CD14-positive monocyte (primary cell): ENCODE measurements at regions not wholly inside any gene's neighbourhood (a gene's known extent, or its start where the extent isn't known, plus 50 kb on each side); places are given as distances from the start of the nearest gene placed in this dataset.

Experiments
- DNase-seq, 3 donors: peaks; one replicate each; pipeline ENCODE4 v3.0.0-alpha.2; 2011 to 2022
- H2AFZ ChIP-seq: 2 replicates; pipeline ENCODE4 v1.6.0; 2012; ENCODE audit warnings: mild to moderate bottlenecking, low read depth, low read length, inconsistent platforms; ENCODE audit not compliant: insufficient read depth, poor library complexity, severe bottlenecking
- H3K27ac ChIP-seq, 2 donors: 1 replicate in 1 of 2; 2 replicates in 1 of 2; pipeline ENCODE4 v1.5.1; 2012 to 2013; ENCODE audit warnings: low read length in 2 of 2, control low read depth in 1 of 2, inconsistent platforms in 1 of 2, low read depth in 1 of 2, mild to moderate bottlenecking in 1 of 2
- H3K27me3 ChIP-seq, 2 donors: one replicate each; pipeline versions ENCODE4 v1.6.0 to v1.6.1; 2011 to 2013; ENCODE audit warnings: low read length in 2 of 2; ENCODE audit not compliant: control insufficient read depth in 2 of 2, insufficient read depth in 2 of 2
- H3K36me3 ChIP-seq, 2 donors: replicated peaks in 1 of 2; 1 replicate in 1 of 2; 2 replicates in 1 of 2; pipeline versions ENCODE4 v1.5.1 to v1.6.1; 2012 to 2013; ENCODE audit warnings: low read length in 2 of 2, control low read depth in 1 of 2, inconsistent platforms in 1 of 2, mild to moderate bottlenecking in 1 of 2; ENCODE audit not compliant: insufficient read depth in 2 of 2, control insufficient read depth in 1 of 2
- H3K4me1 ChIP-seq, 2 donors: 1 replicate in 1 of 2; 2 replicates in 1 of 2; pipeline versions ENCODE4 v1.5.1 to v1.6.1; 2012 to 2013; ENCODE audit warnings: low read length in 2 of 2, control low read depth in 1 of 2, inconsistent platforms in 1 of 2, mild to moderate bottlenecking in 1 of 2, moderate library complexity in 1 of 2; ENCODE audit not compliant: insufficient read depth in 2 of 2, control insufficient read depth in 1 of 2
- H3K4me2 ChIP-seq: replicated peaks from 2 replicates; pipeline ENCODE3; 2012; ENCODE audit warnings: low read length, moderate library complexity, mild to moderate bottlenecking; ENCODE audit not compliant: poor library complexity, severe bottlenecking; ENCODE audit errors: extremely low read depth
- H3K4me3 ChIP-seq, 3 experiments: fragments of 200-600 bp in 1 of 3; sonication (generic) in 1 of 3; replicated peaks in 1 of 3; 1 replicate in 2 of 3; 2 replicates in 1 of 3; pipeline ENCODE4 v1.5.1; 2011 to 2013; ENCODE audit warnings: low read length in 3 of 3, mild to moderate bottlenecking in 3 of 3, control low read depth in 2 of 3, low read depth in 2 of 3, inconsistent platforms in 1 of 3, moderate library complexity in 1 of 3
- H3K79me2 ChIP-seq: 2 replicates; pipeline ENCODE4 v1.6.0; 2012; ENCODE audit warnings: mild to moderate bottlenecking, control low read depth, inconsistent platforms, low read length, moderate library complexity; ENCODE audit not compliant: insufficient read depth
- H3K9ac ChIP-seq: 2 replicates; pipeline ENCODE4 v1.6.0; 2017; ENCODE audit warnings: low read length, mild to moderate bottlenecking; ENCODE audit not compliant: insufficient read depth, poor library complexity, severe bottlenecking
- H3K9me3 ChIP-seq, 2 donors: replicated peaks in 1 of 2; 1 replicate in 1 of 2; 2 replicates in 1 of 2; pipeline versions ENCODE4 v1.5.1 to v1.6.1; 2012 to 2013; ENCODE audit warnings: low read length in 2 of 2, control low read depth in 1 of 2; ENCODE audit not compliant: control insufficient read depth in 1 of 2, insufficient read depth in 1 of 2
- H4K20me1 ChIP-seq: 2 replicates; pipeline ENCODE4 v1.6.0; 2012; ENCODE audit warnings: mild to moderate bottlenecking, low read length, control low read depth, moderate library complexity; ENCODE audit not compliant: insufficient read depth
- H3K27ac Mint-ChIP-seq, 7 donors: one replicate each; pipeline ENCODE4 v1.8.0; 2020; ENCODE audit warnings: mild to moderate bottlenecking in 7 of 7, mixed read lengths in 7 of 7, moderate library complexity in 6 of 7, inconsistent platforms in 2 of 7
- H3K27me3 Mint-ChIP-seq, 3 donors: one replicate each; pipeline ENCODE4 v1.8.0; 2021 to 2022; ENCODE audit warnings: low read depth in 3 of 3, mild to moderate bottlenecking in 3 of 3, mixed read lengths in 3 of 3, moderate library complexity in 3 of 3, inconsistent platforms in 1 of 3
- H3K36me3 Mint-ChIP-seq, 2 donors: one replicate each; pipeline ENCODE4 v1.8.0; 2020; ENCODE audit warnings: mixed read lengths in 2 of 2, inconsistent platforms in 1 of 2, mild to moderate bottlenecking in 1 of 2
- H3K4me1 Mint-ChIP-seq: one replicate; pipeline ENCODE4 v1.8.0; 2020; ENCODE audit warnings: mild to moderate bottlenecking, mixed read lengths
- H3K4me3 Mint-ChIP-seq, 2 donors: one replicate each; pipeline ENCODE4 v1.8.0; 2020; ENCODE audit warnings: mild to moderate bottlenecking in 2 of 2, mixed read lengths in 2 of 2, moderate library complexity in 1 of 2
- H3K9me3 Mint-ChIP-seq, 7 donors: one replicate each; pipeline ENCODE4 v1.8.0; 2020 to 2022; ENCODE audit warnings: mixed read lengths in 7 of 7, mild to moderate bottlenecking in 6 of 7, moderate library complexity in 6 of 7, inconsistent platforms in 2 of 7
- WGBS: methylation state at CpG from one replicate; pipeline ENCODE4 v1.1.5; 2013; ENCODE audit warnings: missing lambda C conversion rate; ENCODE audit not compliant: insufficient coverage; 5-methylcytosine and 5-hydroxymethylcytosine counted together
- intact Hi-C, 2 donors: fragments of 100-400 bp; cut with micrococcal nuclease; formaldehyde crosslinking; loops; one replicate each; pipeline versions ENCODE4 v1.15.0 to v1.15.1; 2023
- TF ChIP-seq, protein P1 (sequence below): fragments of 200-600 bp; IDR thresholded peaks from one replicate; pipeline ENCODE4 v1.8.0; 2022; ENCODE audit warnings: antibody characterized with exemption, mild to moderate bottlenecking

DNA sequence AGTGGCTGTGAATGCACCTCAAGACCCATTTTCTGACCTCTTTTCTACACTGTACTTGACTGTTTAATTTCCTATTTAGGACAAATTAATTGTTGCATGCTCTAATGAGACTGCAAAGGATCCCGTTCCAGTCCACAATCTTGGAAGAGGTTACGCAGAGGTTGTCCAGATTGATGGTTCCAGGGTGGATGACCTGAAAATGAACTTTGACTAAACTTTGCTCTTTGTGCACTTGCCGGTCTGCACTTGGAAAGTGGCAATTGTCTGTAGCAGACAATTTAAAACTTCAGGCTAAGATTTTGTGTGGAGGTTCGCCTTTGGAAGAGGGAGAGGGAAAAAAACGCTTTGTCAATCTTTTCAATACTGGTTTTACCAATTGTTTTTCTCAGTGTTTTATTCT lies 267.8 kb downstream of the TMEM161B start:
- H2AFZ ChIP-seq: no peak overlapping the region
- no peaks in the 10 kb centered on the region for H3K36me3 ChIP-seq
- Mint-ChIP-seq H3K4me3 (no peak overlapping the region), H3K27ac (no peak overlapping the region), H3K27me3 (no peaks in the 10 kb centered on the region), H3K36me3 (no peaks in the 10 kb centered on the region), H3K4me1 (no peaks in the 10 kb centered on the region), H3K9me3 (peaks cover 0 to 16% (median 6%) of the 10 kb centered on the region in 7 donors)
- no peak overlapping the region for H3K4me2 ChIP-seq
- no peaks in the 10 kb centered on the region for H3K27me3 ChIP-seq
- H3K27ac ChIP-seq: no peak overlapping the region
- WGBS: 100% methylated on average over 2 of the region's 5 CpGs
- intact Hi-C loops: no loop called here
- H4K20me1 ChIP-seq: no peaks in the 10 kb centered on the region
- no peak overlapping the region for H3K9ac ChIP-seq
- H3K9me3 ChIP-seq: peaks cover 0 to 6% of the 10 kb centered on the region in 2 donors
- TF ChIP-seq, protein P1, sequence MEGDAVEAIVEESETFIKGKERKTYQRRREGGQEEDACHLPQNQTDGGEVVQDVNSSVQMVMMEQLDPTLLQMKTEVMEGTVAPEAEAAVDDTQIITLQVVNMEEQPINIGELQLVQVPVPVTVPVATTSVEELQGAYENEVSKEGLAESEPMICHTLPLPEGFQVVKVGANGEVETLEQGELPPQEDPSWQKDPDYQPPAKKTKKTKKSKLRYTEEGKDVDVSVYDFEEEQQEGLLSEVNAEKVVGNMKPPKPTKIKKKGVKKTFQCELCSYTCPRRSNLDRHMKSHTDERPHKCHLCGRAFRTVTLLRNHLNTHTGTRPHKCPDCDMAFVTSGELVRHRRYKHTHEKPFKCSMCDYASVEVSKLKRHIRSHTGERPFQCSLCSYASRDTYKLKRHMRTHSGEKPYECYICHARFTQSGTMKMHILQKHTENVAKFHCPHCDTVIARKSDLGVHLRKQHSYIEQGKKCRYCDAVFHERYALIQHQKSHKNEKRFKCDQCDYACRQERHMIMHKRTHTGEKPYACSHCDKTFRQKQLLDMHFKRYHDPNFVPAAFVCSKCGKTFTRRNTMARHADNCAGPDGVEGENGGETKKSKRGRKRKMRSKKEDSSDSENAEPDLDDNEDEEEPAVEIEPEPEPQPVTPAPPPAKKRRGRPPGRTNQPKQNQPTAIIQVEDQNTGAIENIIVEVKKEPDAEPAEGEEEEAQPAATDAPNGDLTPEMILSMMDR: no peak
- DNase-seq: no peak
- H3K79me2 ChIP-seq: no peaks in the 10 kb centered on the region
- no peak overlapping the region for H3K4me3 ChIP-seq
- no peaks in the 10 kb centered on the region for H3K4me1 ChIP-seq

DNA sequence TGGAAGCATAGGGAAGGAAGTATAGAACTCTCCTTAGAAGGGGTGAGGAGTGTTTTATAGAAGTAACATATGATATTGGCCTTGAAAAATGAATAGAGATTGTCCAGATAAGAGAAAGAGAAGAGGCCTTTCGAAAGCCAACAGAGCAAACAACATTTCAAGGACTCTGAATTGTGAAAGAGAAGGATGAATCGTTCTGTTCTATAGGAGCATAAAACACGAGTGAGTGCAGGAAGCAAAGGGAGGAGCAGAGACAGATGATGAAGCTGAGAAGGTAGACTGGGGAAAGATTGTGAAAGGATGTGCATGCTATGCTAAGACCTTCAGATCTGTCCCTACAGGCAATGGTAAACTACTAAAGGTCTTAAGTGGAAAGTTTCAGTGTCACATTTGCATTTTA lies 271.0 kb downstream of the TMEM161B start:
- no peak overlapping the region for H3K4me3 Mint-ChIP-seq
- intact Hi-C loops: no loop called here
- Histone ChIP-seq H3K4me2 (no peak overlapping the region), H4K20me1 (no peaks in the 10 kb centered on the region), H2AFZ (no peak overlapping the region), H3K9ac (no peak overlapping the region), H3K9me3 (peaks cover 0 to 3% of the 10 kb centered on the region in 2 donors), H3K4me1 (no peaks in the 10 kb centered on the region), H3K4me3 (no peak overlapping the region), H3K27me3 (no peaks in the 10 kb centered on the region), H3K79me2 (no peaks in the 10 kb centered on the region), H3K27ac (no peak overlapping the region), H3K36me3 (no peaks in the 10 kb centered on the region)
- H3K9me3 Mint-ChIP-seq: peaks cover 0 to 13% (median 6%) of the 10 kb centered on the region in 7 donors
- no peaks in the 10 kb centered on the region for H3K36me3 Mint-ChIP-seq
- H3K4me1 Mint-ChIP-seq: no peaks in the 10 kb centered on the region
- no peak for DNase-seq
- H3K27ac Mint-ChIP-seq: no peak overlapping the region
- 81% methylated on average over 3 of the region's 3 CpGs for WGBS
- no peaks in the 10 kb centered on the region for H3K27me3 Mint-ChIP-seq
- TF ChIP-seq, protein P1: no peak
